ENCODE measurements at regions not wholly inside any gene's neighbourhood (a gene's known extent, or its start where the extent isn't known, plus 50 kb on each side); places are given as distances from the start of the nearest gene placed in this dataset.

DNA sequence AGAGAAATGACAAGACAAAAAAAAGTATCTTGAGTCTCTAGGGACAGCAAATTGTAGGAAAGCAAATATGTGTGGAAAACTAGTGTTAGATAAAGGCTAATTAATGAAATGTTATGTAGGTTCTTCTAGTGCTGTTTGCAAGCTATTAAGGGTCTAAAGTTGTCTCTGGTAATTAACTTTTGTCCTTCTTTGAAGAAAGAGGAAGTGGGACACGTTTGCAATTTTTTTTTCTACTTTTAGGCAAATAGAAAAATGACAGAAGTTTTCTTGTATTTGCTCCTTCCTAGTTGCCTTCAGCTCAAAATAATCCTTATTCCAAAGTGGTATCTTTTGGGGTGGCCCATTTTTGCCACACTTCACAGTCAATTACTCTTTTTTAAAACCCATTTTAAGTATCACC is 1877.7 kb upstream of the PRR20A start:
- Mint-ChIP-seq H3K27ac (ENCODE audit: low read depth, unreplicated experiment) (no peak overlapping the region), H3K4me3 (ENCODE audit: unreplicated experiment) (no peak overlapping the region), H3K27me3 (ENCODE audit: insufficient read depth, unreplicated experiment) (peaks cover 17% of the 10 kb centered on the region), H3K9me3 (ENCODE audit: unreplicated experiment) (no peaks in the 10 kb centered on the region), H3K36me3 (ENCODE audit: insufficient read depth, unreplicated experiment) (no peaks in the 10 kb centered on the region), H3K4me1 (ENCODE audit: insufficient read depth, unreplicated experiment) (no peaks in the 10 kb centered on the region)
- CTCF ChIA-PET = no interaction called here
- intact Hi-C loops (cut with micrococcal nuclease) = no loop called here
- no peak for DNase-seq (ENCODE audit: unreplicated experiment)
- POLR2A ChIA-PET = no interaction called here
- no TSS peak for BruUV-seq (replicated peaks)
- TF ChIP-seq, protein P1, sequence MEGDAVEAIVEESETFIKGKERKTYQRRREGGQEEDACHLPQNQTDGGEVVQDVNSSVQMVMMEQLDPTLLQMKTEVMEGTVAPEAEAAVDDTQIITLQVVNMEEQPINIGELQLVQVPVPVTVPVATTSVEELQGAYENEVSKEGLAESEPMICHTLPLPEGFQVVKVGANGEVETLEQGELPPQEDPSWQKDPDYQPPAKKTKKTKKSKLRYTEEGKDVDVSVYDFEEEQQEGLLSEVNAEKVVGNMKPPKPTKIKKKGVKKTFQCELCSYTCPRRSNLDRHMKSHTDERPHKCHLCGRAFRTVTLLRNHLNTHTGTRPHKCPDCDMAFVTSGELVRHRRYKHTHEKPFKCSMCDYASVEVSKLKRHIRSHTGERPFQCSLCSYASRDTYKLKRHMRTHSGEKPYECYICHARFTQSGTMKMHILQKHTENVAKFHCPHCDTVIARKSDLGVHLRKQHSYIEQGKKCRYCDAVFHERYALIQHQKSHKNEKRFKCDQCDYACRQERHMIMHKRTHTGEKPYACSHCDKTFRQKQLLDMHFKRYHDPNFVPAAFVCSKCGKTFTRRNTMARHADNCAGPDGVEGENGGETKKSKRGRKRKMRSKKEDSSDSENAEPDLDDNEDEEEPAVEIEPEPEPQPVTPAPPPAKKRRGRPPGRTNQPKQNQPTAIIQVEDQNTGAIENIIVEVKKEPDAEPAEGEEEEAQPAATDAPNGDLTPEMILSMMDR (IDR thresholded peaks at IDR 0.05; ENCODE audit: unreplicated experiment) = no peak

DNA sequence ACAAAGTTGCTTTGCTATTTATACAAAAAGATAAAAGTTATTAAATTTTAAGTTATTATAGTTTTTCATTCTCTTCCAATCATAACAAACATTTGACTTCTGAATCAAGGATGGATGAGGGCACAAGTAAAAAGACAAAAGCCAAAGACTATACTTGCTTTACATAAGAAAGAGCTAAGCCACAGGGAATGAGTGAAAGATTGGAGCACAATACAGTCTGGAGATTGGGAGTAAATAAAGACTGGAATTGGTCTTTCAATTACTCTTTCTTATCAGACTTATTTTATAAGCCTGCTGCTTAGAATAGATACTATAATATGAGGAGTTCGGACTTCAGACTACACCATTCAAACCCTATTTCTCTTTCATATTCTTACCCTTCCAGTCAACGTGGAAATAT is 1874.1 kb upstream of the PRR20A start:
- intact Hi-C loops (cut with micrococcal nuclease) = no loop called here
- DNase-seq (ENCODE audit: unreplicated experiment) = no peak
- Mint-ChIP-seq H3K9me3 (ENCODE audit: unreplicated experiment) (no peaks in the 10 kb centered on the region), H3K27me3 (ENCODE audit: insufficient read depth, unreplicated experiment) (peaks cover 12% of the 10 kb centered on the region), H3K36me3 (ENCODE audit: insufficient read depth, unreplicated experiment) (no peaks in the 10 kb centered on the region), H3K27ac (ENCODE audit: low read depth, unreplicated experiment) (no peak overlapping the region), H3K4me1 (ENCODE audit: insufficient read depth, unreplicated experiment) (no peaks in the 10 kb centered on the region), H3K4me3 (ENCODE audit: unreplicated experiment) (no peak overlapping the region)
- no TSS peak for BruUV-seq (replicated peaks)
- ChIA-PET POLR2A (no interaction called here), CTCF (no interaction called here)
- TF ChIP-seq, protein P1 (IDR thresholded peaks at IDR 0.05; ENCODE audit: unreplicated experiment) = no peak

DNA sequence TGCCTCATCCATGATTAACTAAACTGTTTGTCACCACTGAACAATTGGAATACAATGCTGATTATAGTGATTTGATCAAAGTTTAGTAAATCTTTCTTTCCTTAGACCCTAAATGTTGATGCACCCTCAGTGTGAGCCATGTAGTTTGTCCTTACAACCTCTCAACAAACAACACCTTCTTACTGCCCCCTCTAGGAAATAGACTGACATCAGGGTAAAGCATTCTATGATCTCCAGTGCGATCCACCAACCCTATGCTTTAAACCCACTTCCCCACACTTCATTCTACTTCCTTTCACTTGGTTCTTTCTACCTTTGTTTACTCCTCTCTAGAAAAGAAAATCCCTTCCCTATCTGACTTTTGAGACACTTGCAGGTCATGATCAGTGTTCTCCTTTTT is 1842.5 kb upstream of the PRR20A start:
- Mint-ChIP-seq H3K27me3 (ENCODE audit: insufficient read depth, unreplicated experiment) (peaks cover 27% of the 10 kb centered on the region), H3K4me1 (ENCODE audit: insufficient read depth, unreplicated experiment) (no peaks in the 10 kb centered on the region), H3K36me3 (ENCODE audit: insufficient read depth, unreplicated experiment) (no peaks in the 10 kb centered on the region), H3K4me3 (ENCODE audit: unreplicated experiment) (no peak overlapping the region), H3K9me3 (ENCODE audit: unreplicated experiment) (no peaks in the 10 kb centered on the region), H3K27ac (ENCODE audit: low read depth, unreplicated experiment) (no peak overlapping the region)
- ChIA-PET CTCF (no interaction called here), POLR2A (no interaction called here)
- no TSS peak for BruUV-seq (replicated peaks)
- DNase-seq (ENCODE audit: unreplicated experiment) = no peak
- intact Hi-C loops (cut with micrococcal nuclease) = no loop called here
- TF ChIP-seq, protein P1 (IDR thresholded peaks at IDR 0.05; ENCODE audit: unreplicated experiment) = no peak

DNA sequence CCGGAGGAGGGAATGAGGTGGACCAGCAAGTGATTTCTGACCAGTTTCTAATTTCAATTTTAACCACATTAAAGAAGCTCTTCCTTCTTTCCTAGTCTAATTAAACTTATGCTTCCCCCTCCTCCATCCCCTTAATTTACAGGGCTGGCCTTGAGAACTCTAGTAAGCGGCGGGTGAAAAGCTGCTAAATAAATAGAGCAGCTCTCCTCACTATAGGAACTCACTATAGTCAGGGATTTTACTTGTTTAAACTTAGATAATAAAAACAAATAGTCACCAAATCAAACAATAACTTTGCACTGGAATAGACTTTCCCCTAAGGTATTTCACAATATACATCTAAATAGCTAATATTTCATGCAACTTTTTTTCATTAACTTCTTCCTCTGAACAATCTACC is 1838.2 kb upstream of the PRR20A start:
- Mint-ChIP-seq H3K27me3 (ENCODE audit: insufficient read depth, unreplicated experiment) (peaks cover 25% of the 10 kb centered on the region), H3K36me3 (ENCODE audit: insufficient read depth, unreplicated experiment) (no peaks in the 10 kb centered on the region), H3K27ac (ENCODE audit: low read depth, unreplicated experiment) (no peak overlapping the region), H3K4me1 (ENCODE audit: insufficient read depth, unreplicated experiment) (no peaks in the 10 kb centered on the region), H3K4me3 (ENCODE audit: unreplicated experiment) (no peak overlapping the region), H3K9me3 (ENCODE audit: unreplicated experiment) (no peaks in the 10 kb centered on the region)
- no peak for DNase-seq (ENCODE audit: unreplicated experiment)
- ChIA-PET POLR2A (no interaction called here), CTCF (no interaction called here)
- no TSS peak for BruUV-seq (replicated peaks)
- intact Hi-C loops (cut with micrococcal nuclease) = no loop called here
- TF ChIP-seq, protein P1 (IDR thresholded peaks at IDR 0.05; ENCODE audit: unreplicated experiment) = no peak

Measured in MCF 10A (cell line).